GM21515 (cell line): ENCODE measurements at regions not wholly inside any gene's neighbourhood (a gene's known extent, or its start where the extent isn't known, plus 50 kb on each side); places are given as distances from the start of the nearest gene placed in this dataset.

Experiments
- ATAC-seq: cut with Tn5 transposase; IDR thresholded peaks from one replicate; pipeline ENCODE4 v1.9.1; 2021; ENCODE audit not compliant: unreplicated experiment

DNA sequence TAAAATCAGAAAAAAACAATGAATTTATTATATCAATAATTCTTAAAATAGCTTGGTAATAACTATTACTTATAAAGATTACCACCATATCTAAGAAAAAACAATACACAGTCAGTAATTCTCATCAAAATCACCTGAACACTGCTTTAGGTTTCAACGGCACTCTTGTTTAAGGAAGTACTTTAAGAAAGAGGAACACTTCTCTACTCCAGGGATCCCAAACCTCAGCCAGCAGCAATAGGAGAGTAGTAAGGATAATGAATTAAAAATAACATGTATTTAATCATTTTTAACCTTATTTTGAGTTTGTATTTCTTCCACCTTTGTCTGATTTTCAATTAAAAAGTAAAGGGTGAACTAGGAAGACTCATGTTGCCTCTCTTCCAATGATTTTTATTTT lies 494.0 kb upstream of the NR2F2 start:
- no peak for ATAC-seq

GRCh38 chr15:95837341-95838004 lies 493.0 kb upstream of the NR2F2 start:
- no peak for ATAC-seq

- peak; percentile 92 for ATAC-seq
Measured at GRCh38 chr15:95839367-95839782, 491.1 kb upstream of the NR2F2 start.

- no peak for ATAC-seq
Measured at GRCh38 chr15:95840004-95840403, 490.5 kb upstream of the NR2F2 start.

DNA sequence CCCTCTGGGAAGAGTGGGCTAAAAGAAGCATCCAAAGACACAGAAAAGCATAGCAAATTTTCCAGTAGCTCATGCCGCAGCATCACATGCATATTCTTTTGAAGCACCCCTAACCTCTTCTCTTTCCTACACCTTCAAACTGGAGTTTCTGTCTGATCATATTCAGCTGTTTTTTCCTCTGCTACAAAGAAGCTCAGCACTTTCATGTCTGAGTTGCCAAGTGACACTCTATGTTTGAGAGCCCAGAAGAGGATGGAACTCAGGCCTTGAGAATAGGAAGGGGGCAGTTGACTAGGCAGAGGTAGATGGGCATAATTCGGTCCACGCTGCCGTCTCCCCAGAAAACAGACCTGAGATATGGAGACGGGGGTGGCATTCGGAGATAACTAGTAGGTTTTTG lies 489.6 kb upstream of the NR2F2 start:
- no peak for ATAC-seq

DNA sequence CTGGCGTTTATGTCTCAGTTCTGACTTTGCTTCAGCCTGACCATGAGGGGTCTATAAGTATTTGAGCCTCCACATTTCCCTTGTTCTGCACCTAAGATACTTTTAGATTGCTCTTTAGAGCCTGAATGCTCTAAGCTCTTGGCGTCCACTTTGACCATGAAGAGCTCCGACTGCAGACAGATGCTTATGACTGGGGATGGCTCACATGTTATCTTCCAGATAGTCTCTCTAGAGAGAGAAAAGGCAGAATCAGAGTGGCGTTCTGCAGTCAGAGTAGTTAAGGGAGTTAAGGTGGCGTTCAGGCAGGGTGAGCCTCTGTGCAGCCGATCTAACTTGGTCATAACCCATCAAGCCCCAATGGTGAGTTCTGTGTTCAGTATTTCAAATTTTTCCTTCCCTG lies 487.9 kb upstream of the NR2F2 start:
- no peak for ATAC-seq

- ATAC-seq = no peak
Measured at GRCh38 chr15:95843241-95843910, 487.1 kb upstream of the NR2F2 start.

GRCh38 chr15:95845862-95846515 lies 484.5 kb upstream of the NR2F2 start:
- no peak for ATAC-seq

- ATAC-seq = no peak
Measured at GRCh38 chr15:95848126-95848525, 482.4 kb upstream of the NR2F2 start.

DNA sequence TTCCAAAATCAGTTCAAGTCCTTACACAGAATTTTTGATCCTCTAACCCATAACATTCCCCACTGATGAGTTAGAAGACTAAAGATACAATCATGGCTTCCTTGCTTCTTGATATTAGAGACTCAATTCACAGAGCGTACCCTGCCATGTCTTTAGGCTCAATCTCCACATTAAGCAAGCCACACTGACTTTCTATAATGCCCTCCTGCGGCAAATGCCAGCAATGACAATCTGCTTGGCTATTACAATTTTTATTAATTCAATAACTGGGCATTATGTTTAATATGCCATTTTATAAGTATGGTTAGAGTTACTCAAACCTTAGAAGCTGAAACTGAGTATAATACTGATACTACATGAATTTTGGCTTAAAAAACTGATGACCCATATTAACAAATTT lies 479.7 kb upstream of the NR2F2 start:
- ATAC-seq = no peak

GRCh38 chr15:95853350-95853749 lies 477.1 kb upstream of the NR2F2 start:
- no peak for ATAC-seq

GRCh38 chr15:95857124-95857757 lies 473.3 kb upstream of the NR2F2 start:
- ATAC-seq = no peak

- no peak for ATAC-seq
Measured at GRCh38 chr15:95857758-95858157, 472.7 kb upstream of the NR2F2 start.

DNA sequence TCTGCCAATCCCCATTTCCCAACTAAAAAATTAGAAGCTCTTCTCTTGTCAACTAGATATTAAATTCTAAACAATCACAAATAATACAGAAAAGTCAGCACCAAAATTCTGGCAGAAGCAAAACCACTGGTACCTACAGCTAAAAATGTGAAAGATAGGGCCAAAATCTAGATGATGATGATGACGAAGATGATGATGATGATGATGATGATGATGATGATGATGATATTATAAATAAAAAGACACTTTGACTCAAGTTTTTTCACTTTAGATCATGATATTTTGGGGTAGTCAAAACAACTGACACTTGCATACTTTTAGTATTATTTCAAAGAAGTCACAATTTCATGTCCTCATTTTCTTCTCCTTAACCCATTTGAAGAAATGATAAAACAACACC lies 470.1 kb upstream of the NR2F2 start:
- no peak for ATAC-seq

- peak; percentile 59 for ATAC-seq
Measured at GRCh38 chr15:95864467-95864886, 466.0 kb upstream of the NR2F2 start.

DNA sequence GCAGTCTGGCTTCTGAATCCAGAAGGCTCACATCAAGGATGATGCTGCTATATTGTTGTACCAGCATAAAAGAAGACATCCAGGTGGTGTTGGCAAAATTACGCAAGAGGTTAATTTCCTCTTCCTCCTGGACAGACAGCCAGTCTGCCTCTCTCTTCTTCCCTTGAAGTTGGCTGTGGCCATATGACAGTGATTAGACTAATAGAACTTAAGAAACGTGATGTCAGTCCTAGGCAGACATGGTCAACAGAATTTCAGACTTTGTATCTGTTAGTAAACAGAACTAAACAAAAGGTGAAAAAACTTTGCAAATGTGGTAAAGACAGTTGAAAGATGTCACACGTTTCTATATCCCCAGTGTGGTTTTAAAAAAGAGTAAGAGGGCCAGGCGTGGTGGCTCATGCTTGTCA lies 465.2 kb upstream of the NR2F2 start:
- no peak for ATAC-seq

DNA sequence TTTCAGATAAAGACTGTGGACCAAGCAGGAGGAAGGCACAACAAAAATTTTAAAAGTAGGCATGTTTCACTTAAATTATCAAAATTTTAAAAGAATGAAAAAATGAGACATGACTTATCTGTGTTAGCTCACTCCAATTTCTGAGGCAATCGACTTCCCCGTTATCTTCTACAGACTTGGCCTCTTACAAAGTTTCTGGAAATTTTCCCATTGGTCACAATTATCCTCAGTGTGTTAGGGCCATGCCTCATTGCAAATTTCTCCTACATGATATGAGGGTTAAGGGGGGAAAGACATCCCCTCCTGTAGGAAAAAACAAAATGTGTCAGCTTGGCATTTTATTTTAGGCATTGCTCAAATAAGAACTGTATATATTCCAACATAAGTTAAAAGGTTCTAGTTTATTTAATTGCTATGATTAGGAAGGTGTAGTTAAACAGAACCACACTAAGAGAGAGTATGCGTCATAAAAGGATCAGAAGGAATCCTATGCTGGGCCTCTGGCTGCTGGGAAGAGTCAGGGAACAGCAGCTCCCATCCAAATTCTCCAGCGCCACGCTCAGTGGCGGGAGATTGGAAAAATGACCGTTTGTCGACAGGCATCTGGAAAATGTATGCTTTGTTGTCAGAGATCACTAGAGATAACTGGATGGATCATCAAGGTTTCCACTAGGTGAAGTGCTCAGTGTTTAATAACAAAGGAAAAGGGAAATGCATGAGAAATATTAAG lies 463.6 kb upstream of the NR2F2 start:
- no peak for ATAC-seq

DNA sequence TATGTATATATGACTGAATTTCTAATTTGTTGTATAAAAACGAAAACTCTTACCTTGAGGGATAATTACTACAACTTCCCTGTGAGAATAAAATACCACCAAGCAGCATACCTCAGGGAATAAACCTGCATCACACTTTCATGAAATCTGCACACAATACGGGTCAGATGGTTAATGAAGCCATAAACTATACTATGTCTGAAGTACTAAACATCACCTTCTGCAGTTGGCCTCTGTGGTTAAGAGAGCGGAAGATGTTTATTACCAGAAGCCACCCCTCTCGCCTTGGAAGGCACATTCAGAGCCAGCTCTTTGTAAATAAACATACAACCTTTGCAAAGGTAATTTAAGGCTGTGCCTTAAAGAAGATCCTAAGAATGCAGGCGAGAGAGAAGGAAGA lies 462.1 kb upstream of the NR2F2 start:
- ATAC-seq = no peak

- ATAC-seq = no peak
Measured at GRCh38 chr15:95868970-95869369, 461.5 kb upstream of the NR2F2 start.

GRCh38 chr15:95869920-95870319 lies 460.6 kb upstream of the NR2F2 start:
- ATAC-seq = no peak

DNA sequence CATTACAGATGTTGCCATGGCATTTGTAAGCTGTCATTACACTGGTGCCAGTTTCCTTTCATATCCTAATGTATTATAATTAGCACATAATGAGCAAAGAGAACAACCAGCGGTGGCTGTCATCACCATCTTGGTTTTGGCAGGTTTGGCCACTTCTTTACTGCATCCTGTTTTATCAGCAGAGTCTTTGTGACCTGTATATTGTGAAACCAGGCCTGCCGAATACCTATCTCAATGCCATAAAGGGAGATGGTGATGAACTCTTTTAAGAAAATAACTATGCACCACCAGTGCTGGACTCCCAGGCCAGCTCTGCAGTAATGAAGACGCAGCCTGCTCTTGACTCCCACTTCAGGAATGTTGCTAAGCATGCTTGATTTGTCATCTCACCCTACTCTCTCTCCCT lies 458.1 kb upstream of the NR2F2 start:
- ATAC-seq = no peak
